G401 (cell line): ENCODE measurements at regions not wholly inside any gene's neighbourhood (a gene's known extent, or its start where the extent isn't known, plus 50 kb on each side); places are given as distances from the start of the nearest gene placed in this dataset.

Experiments used
- DNase-seq: peaks from one replicate; pipeline ENCODE4 v3.0.0-alpha.2; 2015; ENCODE audit warnings: low spot score
- in situ Hi-C: cut with HindIII; loops from 2 replicates; pipeline ENCODE4 v1.10.0; 2016; ENCODE audit warnings: low sequenced_read_pairs, mixed read lengths

DNA sequence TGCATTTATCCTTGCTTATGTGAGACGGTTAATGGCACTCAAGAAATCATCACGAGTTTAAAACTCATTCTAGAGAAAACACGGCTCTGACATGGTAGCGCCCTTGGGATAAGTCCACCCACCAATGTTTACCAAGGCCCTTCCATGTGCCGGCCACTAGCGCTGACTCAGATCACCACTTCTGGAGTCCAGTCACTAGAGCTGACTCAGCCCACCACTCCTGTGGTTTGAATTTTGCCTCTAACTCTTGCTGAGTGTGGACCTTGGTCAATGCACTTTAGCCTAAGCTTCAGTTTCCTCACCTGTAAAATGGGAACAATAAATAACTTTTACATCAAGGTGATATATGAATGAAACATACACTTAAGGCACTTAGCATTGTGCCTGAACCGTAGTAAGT is 358.4 kb upstream of the PROK2 start:
- DNase-seq, result no peak
- in situ Hi-C loops, result no loop called here

DNA sequence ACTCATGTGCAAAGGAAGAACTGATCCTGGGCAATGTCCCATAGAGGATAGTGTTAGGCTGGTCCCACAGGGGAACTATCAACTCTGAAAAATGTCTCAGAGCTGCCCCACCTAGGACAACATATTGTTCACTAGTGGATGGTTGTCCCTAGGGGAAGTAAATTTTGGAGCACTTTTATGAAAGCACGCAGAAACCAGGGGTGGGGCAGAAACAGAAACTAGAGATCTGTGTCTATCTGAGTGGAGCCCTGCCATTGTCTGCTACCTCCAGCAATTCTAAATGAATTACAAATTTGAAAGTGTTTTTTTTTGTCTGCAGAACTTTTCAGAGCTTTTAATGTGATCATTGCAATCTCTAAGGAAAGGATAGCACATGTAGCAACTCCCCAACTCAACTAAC is 357.1 kb upstream of the PROK2 start:
- in situ Hi-C loops, result no loop called here
- DNase-seq, result no peak

DNA sequence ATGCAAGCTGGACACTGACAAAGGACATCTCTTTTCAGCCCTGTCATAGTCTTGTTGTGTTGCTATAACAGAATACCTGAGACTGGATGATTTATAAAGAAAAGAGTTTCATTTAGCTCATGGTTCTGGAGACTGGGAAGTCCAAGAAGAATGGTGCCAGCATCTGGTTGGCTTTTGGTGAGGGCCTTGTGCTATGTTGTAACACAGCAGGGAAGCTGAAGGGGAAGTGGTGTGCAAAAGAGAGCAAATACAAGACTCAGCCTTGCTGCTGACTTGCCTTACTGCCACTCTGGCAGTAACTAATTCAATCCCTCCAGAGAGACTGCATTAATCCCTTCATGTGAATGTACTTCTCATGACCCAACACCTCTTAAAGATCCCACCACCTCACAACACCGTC is 356.3 kb upstream of the PROK2 start:
- in situ Hi-C loops, result no loop called here
- DNase-seq, result no peak

- in situ Hi-C loops, result no loop called here
- DNase-seq, result no peak
Measured at GRCh38 chr3:72139316-72139715, 354.4 kb upstream of the PROK2 start.

- no peak for DNase-seq
- in situ Hi-C loops, result no loop called here
Measured at GRCh38 chr3:72137865-72138861, 353.2 kb upstream of the PROK2 start.

DNA sequence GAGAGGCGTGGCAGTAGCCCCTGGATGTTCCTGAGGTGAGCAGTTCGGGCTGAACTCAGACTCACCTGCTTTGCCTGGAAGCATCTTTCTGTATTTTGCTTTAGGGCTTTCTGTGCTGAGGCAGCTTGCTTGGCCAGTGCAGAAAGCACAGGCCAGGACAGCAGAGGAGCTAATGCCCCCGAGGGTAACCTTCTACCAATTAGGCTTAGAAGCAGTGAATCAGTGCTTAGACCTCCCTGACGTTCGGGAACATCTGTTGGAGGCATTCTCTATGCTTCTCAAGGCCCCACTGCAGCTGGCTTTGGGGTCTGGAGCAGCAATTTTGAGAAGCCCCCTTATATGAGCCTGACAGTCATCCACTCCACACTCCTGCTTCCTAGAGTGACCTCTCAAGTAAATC is 350.7 kb upstream of the PROK2 start:
- in situ Hi-C loops, result no loop called here
- DNase-seq, result no peak

DNA sequence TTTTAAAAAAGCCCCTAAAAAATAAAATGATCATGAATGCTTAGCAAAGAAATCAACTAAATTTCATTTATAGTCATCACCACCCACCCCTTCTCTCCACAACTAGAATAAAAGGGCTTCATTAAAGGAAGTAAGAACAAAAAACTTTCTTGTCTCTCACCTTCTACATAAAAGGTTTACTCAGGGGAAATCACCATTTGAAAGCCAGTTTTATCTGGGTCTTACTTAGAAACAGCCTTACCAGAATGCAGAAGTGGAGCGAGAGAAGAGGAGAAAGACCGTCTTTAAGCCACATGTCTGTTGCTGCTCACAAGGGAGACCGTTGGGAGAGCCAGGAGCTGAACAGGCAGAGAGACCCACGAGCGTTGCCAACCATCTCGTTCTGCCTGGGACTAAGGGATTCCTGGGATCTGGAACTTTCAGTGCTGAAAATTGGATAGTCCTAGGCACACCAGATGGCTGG is 350.1 kb upstream of the PROK2 start:
- in situ Hi-C loops, result no loop called here
- no peak for DNase-seq

DNA sequence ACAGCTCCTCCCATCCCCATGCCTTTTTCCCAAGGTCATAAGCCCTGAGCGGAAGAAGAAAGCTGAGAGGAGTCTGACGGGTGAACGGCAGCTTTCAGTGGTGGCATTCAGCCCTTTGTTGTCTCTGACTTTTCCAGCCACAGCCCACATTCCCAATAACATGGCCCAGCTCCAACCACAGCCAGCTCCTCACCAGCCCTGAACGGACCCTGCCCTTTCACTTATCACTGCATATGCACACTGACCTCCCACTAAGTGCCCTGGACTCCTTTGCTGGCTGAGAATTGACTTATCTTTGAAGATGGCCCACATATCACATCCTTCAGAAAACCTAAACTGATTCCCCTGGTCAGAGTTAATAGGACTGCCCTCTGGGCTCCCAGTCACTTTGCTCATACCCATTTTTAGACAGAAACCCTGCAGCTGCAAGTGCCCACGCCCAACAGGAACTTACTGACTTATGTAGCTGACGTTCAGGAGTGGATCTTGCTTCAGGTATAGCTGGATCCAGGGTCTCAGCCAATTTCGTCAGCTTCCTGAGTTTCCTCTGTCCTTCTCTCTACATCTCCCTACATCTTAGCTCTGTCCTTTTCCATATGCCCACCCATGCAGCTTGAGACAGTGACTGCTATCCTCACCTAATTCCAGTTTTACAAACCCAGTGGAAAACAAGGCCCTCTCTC is 348.5 kb upstream of the PROK2 start:
- in situ Hi-C loops, result no loop called here
- no peak for DNase-seq

- in situ Hi-C loops, result no loop called here
- DNase-seq, result no peak
Measured at GRCh38 chr3:72131899-72132298, 347.0 kb upstream of the PROK2 start.

- in situ Hi-C loops, result no loop called here
- no peak for DNase-seq
Measured at GRCh38 chr3:72130565-72130964, 345.6 kb upstream of the PROK2 start.

DNA sequence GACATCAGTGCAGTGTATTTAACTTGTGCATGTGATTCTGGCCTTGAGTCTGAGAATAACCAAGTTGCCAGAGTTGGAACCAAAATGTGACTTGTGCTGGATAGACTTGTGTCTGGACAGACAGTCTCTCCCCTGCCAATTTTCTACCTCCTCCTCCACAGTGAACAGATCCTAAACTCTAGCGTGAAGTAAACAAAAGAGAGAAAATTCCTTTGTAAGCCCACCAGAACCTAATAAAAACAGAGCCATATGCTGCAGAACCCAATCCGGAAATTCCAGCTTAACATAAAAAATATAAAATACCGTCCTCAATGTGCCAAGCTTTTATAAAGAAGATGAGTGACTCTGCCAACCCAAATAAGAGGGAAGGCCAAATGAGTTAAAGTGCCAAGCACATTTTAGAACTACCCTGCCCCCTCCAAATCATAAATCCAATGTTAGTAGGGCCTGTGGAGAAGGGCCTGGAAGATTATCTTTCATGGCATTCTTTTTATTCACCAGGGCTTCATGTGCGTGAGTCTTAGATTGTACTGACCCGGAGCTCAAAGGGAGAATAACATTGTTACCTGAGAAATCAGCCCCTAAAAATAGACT is 344.6 kb upstream of the PROK2 start:
- in situ Hi-C loops, result no loop called here
- DNase-seq, result no peak

- DNase-seq, result peak; percentile 60
- in situ Hi-C loops, result no loop called here
Measured at GRCh38 chr3:72128921-72129320, 344.0 kb upstream of the PROK2 start.

- DNase-seq, result no peak
- in situ Hi-C loops, result no loop called here
Measured at GRCh38 chr3:72127844-72128243, 342.9 kb upstream of the PROK2 start.

GRCh38 chr3:72127224-72127612 is 342.3 kb upstream of the PROK2 start:
- in situ Hi-C loops, result no loop called here
- DNase-seq, result no peak

DNA sequence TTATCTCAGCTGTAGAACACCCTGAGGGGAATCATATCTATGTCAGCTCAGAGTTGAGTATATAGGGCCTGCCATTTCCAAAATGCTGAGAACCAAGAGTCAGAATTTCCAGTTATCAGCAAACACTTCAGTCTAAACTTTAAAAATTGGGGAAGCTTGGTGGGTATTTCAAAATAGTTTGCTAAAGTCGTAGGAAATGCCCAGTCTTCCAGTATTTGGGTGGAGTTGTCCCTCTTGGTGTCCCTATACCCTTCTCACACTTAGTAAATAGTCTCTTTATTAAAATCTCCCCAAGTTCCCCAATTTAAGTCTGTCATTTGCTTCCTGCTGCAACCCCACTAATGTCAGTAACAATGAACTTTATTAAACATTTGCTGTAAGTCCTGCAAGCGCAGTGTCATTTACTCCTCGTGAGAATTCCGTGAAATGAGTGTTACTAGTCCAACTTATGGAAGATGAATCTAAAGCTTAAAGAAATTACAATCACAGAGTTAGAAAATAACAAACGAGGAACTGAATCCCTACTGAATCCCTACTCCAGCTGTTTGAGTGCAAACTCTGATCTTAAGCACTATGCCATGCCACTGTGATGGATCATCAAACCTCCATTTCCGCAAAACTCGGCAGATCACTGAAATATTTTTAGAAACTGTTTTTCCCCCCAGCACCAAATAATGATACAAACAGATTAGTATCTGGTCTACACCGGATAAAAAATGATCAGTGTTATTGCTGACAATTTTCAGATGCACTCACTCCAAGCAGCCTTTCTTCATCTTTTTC is 341.7 kb upstream of the PROK2 start:
- no peak for DNase-seq
- in situ Hi-C loops, result no loop called here

- no peak for DNase-seq
- in situ Hi-C loops, result no loop called here
Measured at GRCh38 chr3:72123908-72124441, 339.0 kb upstream of the PROK2 start.

GRCh38 chr3:72120806-72121778 is 336.1 kb upstream of the PROK2 start:
- in situ Hi-C loops, result no loop called here
- DNase-seq, result no peak

GRCh38 chr3:72120039-72120438 is 335.1 kb upstream of the PROK2 start:
- DNase-seq, result no peak
- in situ Hi-C loops, result no loop called here
